DMS79 (cell line): ENCODE measurements at regions not wholly inside any gene's neighbourhood (a gene's known extent, or its start where the extent isn't known, plus 50 kb on each side); places are given as distances from the start of the nearest gene placed in this dataset.

Experiments used
- DNase-seq: peaks from one replicate; lab custom pipeline; 2025; lab: John Stamatoyannopoulos, UW

DNA sequence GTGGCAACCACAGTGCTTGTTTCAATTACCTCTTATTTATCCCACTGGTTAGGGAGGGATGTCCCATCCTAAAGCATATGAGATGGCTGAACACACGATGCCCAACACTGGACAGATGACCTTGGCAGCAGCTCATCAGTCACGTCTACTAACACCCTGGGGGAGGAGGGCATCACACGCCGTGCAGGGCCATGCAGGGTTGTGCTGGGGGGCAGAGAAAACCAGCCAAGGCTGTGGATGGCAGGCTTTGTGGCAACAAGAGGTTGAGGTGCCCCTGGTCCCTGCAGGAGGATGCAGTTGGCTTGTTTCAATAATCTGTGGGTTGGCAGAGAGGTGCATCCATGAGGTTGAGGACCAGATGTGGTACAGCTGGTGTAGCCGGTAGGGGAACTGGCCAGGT is 293.7 kb upstream of the SULF2 start:
- DNase-seq: no peak

DNA sequence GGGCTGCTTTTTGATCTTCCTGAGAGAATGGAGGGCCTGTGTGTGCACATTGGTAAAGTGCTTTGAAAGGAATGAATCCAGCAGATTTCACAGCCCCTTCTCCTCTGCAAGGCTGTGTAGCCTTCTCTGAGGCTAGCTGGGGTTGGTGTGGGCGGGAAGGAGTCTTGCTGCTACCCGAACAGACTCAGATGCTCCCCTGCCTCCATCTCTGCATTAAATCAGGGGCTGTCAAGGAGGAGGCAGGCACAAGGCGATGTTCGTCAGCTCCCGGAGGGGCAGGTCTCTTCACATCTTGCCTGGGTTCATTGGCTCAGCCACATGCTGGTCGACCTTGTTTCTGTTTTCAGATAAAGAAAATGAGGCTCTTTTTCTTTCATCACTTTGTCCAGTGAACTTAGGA is 291.5 kb upstream of the SULF2 start:
- no peak for DNase-seq

DNA sequence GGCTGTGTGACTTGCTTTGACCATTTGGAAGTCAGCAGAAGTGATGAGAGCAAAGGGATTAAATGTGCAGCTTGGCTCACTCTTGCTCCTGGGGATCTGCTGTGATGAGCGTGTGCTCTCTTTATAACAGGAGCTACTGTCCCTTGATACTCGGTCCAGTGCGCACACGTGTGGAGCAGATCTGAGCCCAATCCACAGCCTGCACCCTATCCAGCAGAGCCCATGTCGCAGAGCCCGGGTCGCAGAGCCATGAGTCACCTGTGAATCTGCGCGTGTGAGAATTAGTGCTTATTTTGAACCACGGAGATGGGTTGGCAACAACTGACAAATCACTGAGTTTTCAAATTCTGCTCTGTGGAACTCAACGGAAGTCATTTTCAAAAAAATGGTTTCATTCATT is 291.0 kb upstream of the SULF2 start:
- no peak for DNase-seq

DNA sequence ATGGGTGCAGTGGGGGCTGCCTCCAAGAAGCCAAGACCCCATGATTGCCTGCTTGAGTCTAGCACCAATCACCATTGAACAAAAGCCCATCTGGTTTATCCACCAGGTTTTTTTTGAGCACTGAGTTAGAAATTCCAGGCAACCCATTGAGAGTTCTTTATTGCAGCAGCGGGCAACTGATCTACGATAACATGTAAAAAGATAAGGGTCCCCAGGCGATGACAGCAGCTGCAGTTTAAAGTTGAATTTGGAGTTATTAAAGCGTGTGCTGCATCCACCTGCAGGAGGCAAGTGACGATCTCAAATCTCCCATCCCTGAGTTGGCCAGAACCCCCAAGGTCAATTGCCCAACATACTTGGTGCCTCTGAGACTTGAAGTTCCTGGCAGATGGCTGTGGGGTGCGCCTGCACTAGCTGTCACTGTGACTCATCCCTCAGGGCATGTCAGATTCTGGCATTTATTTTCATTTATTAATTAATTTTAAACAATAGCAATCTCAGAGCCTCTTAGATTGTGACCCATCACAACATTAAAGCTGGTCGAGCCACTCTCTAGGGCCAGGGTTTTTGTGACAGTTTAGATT is 290.4 kb upstream of the SULF2 start:
- no peak for DNase-seq

DNA sequence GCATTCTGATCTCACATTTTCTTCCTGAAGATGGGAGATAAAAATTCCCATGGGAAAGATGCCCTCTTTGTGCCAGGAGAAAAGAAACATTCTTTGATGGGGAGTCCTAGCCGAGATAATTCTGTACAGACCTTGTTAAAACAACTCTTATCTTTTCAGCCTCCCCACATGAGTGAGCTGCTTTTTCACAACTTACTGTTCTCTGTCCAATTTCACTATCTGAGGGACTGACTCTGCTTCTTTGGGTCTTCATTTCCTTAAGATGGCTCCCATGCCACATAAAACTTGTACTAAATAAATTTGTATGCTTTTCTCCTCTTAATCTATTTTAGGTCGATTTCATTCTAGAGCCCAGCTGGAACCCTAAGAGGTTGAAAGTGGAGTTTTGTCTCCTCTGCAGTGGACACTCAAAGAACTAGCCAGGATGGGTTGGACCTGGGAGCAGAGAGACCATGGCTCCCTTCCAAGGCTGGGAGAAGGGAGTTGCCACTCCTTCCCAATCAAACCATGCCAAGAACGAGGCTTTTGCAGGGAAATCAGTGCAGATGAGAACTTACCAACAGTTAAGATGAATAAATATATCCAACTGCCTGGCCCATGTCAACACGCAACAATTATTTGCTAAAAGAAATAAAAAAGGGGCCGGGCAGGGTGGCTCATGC is 285.8 kb upstream of the SULF2 start:
- no peak for DNase-seq

DNA sequence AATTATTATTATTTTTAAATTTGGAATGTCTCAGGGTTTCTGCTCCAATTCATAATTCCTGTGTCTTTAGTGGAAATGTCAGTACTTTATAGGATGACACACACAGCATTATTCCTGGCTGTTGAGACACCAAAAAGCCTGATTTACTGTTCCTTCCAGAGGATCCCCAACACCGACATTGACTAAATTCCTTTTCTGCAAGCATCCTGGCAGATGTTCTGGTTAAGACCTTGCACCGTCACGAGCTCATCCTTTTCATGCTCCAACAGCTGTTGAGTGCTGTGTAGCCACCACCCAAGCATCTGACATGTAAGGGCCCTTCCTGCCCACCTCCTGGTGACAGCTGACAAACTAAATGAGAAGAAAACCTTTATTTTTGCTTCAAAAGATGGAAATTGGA is 284.3 kb upstream of the SULF2 start:
- no peak for DNase-seq

DNA sequence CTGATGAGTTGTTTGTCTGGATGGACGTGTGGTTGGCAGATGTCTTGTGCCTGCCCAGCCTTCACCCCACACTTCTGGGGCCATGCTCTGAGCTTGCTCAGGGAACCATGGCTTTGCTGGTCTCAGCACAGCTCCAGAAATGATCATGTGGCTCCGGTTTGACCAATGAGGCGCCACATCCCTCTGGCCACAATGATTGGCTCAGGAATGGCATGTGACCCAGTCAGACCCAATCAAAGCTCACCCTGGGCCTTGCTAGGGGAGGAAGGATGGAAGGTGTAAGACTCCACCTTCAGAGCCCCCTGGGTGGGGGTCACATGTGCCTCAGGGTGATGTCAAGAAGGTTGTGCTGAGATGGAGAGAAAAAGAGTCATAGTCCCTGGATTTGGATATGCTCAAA is 281.6 kb upstream of the SULF2 start:
- no peak for DNase-seq

DNA sequence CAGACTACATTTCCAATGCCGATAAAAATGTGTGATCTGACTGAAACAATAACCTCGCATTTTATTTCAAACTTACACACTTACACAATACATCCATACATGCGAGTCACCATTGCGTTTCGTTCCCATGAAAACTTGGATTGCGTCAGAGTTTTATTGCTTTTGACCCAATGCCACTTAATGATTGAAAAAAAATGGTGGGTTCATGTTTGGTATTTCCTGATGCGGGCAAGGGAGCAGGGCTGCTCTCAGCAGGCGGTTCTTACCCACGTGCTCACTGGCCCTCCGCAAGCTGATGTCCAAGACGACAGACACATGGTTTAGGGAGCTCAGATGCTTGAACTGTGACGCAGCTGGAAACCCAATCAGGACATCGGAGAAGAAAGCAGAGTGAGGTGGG is 281.0 kb upstream of the SULF2 start:
- no peak for DNase-seq

DNA sequence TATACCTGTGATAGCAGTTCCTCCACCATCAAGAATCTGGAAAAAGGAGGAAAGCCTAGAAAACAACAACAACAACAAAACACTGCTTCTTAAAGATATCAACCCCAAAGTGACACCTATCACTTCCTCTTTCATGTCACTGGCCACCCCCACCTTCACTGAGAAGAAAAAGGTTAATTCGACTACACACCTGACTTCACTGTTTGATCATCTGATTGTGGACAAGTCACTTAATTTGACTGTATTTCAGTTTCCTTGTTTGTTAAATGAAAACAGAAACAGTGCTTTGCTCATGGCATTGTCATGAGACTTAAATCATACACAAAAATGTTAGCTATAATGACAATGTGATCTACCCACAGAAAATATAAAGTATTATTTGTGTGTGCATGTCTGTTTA is 280.6 kb upstream of the SULF2 start:
- no peak for DNase-seq

DNA sequence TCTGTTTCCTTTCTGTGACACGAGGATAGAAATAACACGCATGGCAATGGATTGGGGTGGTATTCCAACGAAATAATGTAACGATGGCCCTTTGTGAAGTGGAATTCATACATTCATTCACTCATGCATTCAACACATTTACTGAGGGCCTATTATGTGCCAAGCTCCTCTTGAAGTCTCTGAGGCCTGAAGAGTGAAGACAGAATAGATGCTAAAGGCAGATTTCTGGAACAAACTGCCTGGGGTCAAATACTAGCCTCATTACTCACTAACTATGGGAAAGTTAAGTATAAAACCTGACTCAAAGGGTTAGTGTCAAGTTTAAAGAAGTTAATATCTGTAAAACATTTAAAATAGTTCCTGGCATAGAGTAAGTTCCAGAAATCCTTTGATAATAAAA is 279.6 kb upstream of the SULF2 start:
- DNase-seq: no peak

DNA sequence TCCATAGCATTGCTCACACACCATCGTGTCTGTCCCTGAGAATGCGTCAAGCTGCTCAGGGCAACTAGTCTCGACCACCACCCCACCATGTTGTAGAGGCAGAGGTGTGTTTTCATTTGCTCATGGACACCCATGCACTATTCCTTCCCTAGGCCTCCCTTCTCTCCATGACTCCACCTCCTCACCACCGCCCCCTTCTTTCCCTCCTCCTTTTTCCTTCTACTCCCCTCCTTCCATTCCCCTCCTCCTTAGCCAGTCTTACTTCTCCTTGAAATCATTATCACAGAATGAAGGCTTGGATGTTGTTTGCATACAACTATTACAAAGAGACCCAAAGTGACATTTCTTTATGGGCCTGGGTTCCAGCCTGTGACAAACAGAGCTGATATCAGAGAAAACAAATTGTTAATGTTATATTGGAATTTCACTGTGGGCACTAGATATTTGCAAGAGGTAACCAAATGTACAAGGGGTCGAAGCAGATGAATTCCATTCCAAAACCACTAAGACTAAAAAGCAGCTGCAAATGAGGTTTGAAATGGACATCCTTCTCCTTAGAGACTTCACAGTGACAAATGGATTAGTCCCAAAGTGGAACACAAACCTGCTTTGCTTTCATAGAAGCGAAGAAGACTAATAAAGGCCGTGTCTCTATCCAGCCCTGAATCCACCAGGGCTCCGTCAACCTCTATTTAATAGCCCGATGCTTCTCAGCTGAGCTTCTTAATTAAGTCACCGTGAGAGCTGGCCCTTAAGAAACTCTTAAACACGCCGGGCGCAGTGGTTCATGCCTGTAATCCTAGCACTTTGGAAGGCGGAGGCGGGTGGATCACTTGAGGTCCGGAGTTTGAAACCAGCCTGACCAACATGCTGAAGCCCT is 275.8 kb upstream of the SULF2 start:
- no peak for DNase-seq

DNA sequence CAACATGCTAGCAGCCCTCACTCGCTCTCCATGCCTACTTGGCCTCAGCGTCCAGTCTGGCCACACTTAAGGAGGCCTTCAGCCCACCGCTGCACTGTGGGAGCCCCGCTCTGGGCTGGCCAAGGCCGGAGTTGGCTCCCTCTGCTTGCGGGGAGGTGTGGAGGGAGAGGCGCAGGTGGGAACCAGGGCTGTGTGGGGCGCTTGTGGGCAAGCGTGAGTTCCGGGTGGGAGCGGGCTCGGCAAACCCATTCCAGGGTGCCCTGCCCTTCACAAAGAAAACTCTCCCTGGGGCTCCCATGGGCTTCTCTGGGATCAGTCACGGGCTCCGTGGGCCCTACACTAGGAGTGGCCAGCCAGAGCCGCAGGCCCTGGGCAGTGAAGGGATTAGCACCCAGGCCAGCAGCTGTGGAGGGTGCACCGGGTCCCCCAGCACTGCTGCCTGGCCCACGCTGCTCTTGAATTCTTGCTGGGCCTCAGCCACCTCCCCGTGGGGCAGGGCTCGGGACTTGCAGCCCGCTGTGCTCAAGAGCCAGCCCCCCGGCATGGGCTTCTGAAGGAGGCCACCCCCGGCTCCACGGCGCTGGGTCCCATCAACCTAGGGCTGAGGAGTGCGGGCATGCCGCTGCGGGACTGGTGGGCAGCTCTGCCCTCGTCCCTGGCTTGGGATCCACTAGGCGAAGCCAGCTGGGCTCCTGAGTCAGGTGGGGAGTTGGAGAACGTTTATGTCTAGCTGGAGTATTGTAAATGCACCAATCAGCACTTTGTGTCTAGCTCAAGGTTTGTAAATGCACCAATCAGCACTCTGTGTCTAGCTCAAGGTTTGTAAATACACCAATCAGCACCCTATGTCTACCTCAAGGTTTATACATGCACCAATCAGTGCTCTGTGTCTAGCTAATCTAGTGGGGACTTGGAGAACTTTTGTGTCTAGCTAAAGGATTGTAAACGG is 273.6 kb upstream of the SULF2 start:
- DNase-seq: no peak

DNA sequence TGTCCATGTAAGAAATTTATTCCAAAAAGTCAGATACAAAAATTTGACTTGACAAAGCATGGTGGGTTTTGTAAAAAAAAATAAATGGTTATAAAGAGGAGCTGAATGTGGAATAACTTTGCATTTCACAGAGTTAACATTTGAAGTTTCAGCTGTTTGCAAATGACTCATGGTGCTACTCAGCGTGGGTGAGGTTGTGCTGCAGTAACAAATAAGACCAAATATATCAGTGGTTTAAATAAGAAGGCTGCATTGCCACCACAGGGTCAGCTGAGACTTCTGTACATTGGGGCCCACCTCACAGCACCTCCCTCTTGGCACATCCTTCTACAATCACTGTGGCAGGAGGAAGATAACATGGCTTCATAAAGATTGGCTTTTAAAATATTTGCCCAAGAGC is 272.5 kb upstream of the SULF2 start:
- no peak for DNase-seq

DNA sequence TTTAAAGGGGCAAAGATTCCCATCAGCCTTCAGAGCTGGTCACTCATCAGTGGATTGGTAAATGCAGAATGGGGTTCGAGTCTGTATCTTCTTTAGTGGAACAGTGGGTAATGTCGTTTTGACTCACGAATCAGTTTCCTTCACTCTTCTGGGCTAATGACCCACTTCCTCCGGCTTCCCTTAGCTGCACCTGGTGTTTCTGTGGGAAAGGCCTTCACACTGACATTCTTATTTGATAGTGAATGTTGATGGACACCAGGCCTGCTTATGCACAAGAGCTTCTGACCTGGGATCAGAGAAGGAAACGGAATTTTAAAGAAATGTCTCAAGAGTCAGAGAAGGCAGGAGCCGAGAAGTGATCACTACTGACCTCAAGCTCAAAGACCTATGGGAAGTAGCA is 272.0 kb upstream of the SULF2 start:
- no peak for DNase-seq

DNA sequence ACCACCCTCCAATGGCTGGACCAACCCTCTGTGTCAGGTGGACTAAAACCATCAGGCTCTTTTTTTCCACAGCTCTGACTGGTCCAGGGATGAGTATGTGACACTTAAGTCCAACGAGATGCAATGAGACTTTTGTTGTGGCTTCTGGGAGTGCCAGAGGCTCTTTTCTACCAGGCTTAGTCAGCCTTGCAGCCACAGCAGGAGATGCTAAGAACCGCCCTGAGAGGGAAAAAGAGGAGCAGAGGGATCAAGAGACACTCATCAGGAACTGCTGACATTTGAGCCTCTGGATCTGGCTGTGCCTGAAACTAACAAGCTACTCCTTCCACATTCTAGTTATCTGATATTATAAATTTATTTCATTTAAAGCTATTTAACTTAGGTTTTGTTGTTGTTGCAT is 270.9 kb upstream of the SULF2 start:
- no peak for DNase-seq

DNA sequence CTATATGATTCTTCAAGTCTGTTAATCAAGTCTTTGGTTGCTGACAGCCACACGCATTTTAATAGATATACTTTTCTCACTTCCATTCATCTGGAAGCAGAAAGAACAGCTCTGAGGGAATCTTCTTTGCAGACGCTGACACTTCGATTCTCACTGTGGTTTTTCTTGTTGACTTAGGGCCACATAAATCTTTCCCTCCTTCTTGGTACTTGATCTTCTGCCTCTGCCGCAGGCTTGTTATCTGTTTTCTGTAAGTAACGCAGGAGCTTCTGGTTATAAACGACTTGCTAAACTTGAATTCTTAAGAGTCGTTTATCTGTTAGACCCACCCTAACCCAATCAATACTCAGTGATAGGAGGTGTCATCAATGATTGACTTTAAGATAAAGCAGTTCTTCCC is 268.8 kb upstream of the SULF2 start:
- DNase-seq: no peak

DNA sequence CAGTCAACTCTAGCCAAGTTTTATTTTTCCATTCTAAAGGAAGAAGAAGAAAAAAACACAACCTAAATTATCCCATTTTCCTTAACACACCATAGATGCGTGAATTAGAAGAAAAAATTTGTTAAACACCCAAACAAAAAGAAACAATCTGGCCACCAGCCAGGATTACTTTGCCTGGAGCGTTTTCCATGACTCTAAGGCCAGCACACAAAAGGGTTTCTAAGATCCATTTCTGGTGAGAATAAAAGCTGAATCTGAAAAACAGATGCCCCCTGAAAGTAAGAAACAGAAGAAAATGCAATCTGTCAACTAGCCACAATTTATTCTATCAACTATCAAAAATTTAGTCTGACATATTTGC is 267.2 kb upstream of the SULF2 start:
- peak; percentile 47 for DNase-seq

DNA sequence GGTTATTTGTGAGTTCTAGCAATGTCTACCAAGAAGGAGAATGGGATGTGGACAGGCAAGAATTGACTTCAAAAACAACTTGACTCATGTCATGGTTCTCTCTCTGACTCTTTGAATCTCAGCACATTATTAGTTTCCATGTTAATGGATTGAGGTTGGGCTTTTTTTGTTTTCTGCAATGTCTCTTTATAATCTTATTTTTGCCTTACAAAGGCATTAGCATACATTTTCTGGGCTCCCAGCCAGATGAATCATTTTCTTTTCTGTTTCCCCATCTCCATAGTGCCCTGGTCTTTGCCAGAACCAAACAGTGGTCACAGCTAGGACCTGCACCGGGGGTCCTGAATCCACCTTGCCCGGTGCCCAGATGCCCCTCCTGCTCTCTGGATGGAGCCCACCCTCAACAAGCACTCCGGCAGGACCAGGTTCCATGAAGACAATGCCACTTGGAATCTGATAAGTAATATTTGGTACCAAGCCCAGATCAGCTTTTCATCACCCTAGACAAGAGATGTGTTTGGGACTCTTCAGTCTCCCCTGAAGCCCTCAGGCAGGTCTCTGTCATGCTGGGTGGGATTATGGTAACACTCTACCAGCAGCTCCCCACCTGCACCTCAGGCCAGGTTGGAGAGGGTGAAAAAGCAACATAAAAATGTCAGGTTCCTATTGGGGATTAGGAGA is 266.7 kb upstream of the SULF2 start:
- DNase-seq: peak; percentile 78

DNA sequence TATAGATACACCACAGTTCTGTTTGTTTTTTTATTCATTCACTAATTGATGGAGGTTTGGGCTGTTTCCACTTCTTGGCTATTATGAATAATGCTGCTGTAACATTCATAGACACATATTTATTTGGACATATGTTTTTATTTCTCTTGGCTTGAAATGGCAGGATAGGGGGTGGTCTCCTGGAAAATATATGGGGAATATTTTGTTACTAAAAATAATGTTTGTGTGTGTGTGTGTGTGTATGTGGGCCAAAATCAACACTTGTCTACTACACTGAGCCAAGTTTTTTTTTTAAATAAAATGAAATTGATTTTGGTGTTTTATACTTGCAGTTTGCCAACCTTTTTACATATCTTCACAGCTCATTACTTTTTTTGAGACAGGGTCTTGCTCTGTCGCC is 264.4 kb upstream of the SULF2 start:
- DNase-seq: no peak

DNA sequence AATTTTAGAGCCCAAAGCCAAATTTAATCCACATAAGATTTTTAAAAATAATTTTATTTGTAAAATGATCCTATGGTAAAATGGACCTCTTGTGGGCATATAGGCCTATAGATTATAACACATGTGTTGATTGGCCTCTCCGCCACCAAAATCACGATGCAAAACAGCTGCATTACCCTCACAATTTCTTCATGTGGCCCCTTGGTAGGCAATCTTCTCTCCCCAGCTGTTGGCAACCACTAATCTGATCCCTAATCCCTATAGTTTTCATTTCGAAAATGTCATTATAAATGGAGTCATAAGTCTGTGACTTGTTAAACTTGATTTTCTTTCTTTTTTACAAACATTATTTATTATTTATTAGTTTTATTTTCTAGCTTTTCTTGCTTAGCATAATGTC is 263.9 kb upstream of the SULF2 start:
- no peak for DNase-seq

DNA sequence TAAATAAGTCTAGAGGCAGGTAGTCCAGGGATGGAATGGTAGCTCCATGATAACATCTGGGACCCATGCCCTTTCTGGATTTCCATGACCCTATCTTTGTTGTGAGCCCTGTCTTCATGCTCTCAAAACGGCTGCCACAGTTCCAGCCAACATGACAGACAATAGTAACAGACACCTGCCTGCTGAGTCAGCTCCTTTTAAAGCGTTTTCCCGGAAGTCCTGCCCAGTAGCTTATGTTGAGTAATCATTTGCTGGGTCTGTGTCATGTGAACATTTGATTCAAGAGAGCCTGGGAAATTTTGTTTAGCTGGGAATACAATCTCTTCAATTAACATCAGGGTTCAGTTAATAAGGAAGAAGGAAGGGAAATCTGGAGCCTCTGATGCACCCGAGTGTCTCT is 262.2 kb upstream of the SULF2 start:
- no peak for DNase-seq

DNA sequence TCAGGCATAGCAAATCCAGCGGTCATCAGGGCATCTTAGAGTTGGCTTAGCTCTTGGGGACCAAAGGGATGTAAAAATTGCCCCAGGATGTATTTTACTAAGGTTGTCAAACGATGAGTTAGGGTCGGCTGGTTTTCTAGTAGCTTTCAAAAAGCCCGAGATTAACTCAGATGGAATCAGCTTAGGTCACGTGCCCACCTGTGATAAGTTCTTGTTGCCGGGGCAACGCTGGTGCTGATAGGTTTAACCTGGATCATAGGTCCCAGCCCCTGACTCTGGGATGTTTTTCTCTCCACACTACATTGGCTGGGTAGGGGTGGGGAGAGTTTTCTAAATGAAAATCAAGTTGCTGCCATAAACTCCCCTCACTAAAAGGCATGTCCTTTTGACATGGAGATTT is 257.3 kb upstream of the SULF2 start:
- DNase-seq: no peak
